Panc1 (cell line): ENCODE measurements at regions not wholly inside any gene's neighbourhood (a gene's known extent, or its start where the extent isn't known, plus 50 kb on each side); places are given as distances from the start of the nearest gene placed in this dataset.

Experiments used
- CTCF ChIP-seq: fragments of 450-650 bp; IDR thresholded peaks from 2 replicates; pipeline ENCODE4 v1.5.1; 2017; ENCODE audit warnings: mild to moderate bottlenecking
- POLR2AphosphoS5 ChIP-seq: IDR thresholded peaks from 2 replicates; pipeline ENCODE4 v1.6.1; 2012; ENCODE audit warnings: mild to moderate bottlenecking, low read depth, low read length, moderate library complexity
- REST ChIP-seq, 2 experiments: IDR thresholded peaks; 2 replicates each; pipeline ENCODE4 v1.6.1; 2011 to 2012; ENCODE audit warnings: low read depth in 2 of 2, control low read depth in 1 of 2, low read length in 1 of 2, mild to moderate bottlenecking in 1 of 2, moderate library complexity in 1 of 2; ENCODE audit not compliant: insufficient read depth in 1 of 2
- SIN3A ChIP-seq: IDR thresholded peaks from 2 replicates; pipeline ENCODE4 v1.6.1; 2012; ENCODE audit warnings: low read depth, mild to moderate bottlenecking, low read length, moderate library complexity, borderline replicate concordance; ENCODE audit not compliant: insufficient read depth

GRCh38 chr5:42874621-42875198 is 63.0 kb upstream of the SELENOP start:
- no peak for TF ChIP-seq CTCF
- no peak for TF ChIP-seq SIN3A
- no peak for TF ChIP-seq REST (IDR thresholded peaks at IDR 0.05; ENCODE audit: insufficient read depth in 1 of 2, low read depth in 2 of 2, low read length in 1 of 2)
- TF ChIP-seq POLR2AphosphoS5: no peak
